T-helper 1 cell (primary cell): ENCODE measurements at regions not wholly inside any gene's neighbourhood (a gene's known extent, or its start where the extent isn't known, plus 50 kb on each side); places are given as distances from the start of the nearest gene placed in this dataset.
"Not testable (repeated sequence)": the region's sequence is repeated elsewhere in the genome, so short reads cannot be mapped to it uniquely, and the experiment has no call there.

Experiments
- DNase-seq, 5 donors: peaks; one replicate each; pipeline ENCODE4 v3.0.0-alpha.2; 2012 to 2020

- no peak for DNase-seq
Measured at GRCh38 chr4:179618966-179619365, 2176.7 kb upstream of the AGA start.

GRCh38 chr4:179624768-179625181 is 2182.5 kb upstream of the AGA start:
- no peak for DNase-seq

GRCh38 chr4:179625406-179625805 is 2183.2 kb upstream of the AGA start:
- no peak for DNase-seq

- no peak for DNase-seq
Measured at GRCh38 chr4:179626687-179627086, 2184.4 kb upstream of the AGA start.

GRCh38 chr4:179631321-179631720 is 2189.1 kb upstream of the AGA start:
- no peak for DNase-seq

GRCh38 chr4:179634862-179635261 is 2192.6 kb upstream of the AGA start:
- DNase-seq: no peak

GRCh38 chr4:179662522-179662921 is 2220.3 kb upstream of the AGA start:
- no peak for DNase-seq

GRCh38 chr4:179663641-179664429 is 2221.6 kb upstream of the AGA start:
- DNase-seq: no peak

GRCh38 chr4:179664430-179665027 is 2222.3 kb upstream of the AGA start:
- no peak for DNase-seq

- DNase-seq: no peak
Measured at GRCh38 chr4:179666226-179666625, 2224.0 kb upstream of the AGA start.

GRCh38 chr4:179671609-179672008 is 2229.4 kb upstream of the AGA start:
- no peak for DNase-seq

GRCh38 chr4:179678093-179678814 is 2236.0 kb upstream of the AGA start:
- no peak for DNase-seq

GRCh38 chr4:179683661-179684060 is 2241.4 kb upstream of the AGA start:
- DNase-seq: not testable (repeated sequence)

- no peak for DNase-seq
Measured at GRCh38 chr4:179692222-179692621, 2250.0 kb upstream of the AGA start.

- DNase-seq: no peak
Measured at GRCh38 chr4:179695175-179695574, 2252.9 kb upstream of the AGA start.

- no peak for DNase-seq
Measured at GRCh38 chr4:179698321-179698720, 2256.1 kb upstream of the AGA start.

- DNase-seq: no peak
Measured at GRCh38 chr4:179709961-179710624, 2267.9 kb upstream of the AGA start.

- no peak for DNase-seq
Measured at GRCh38 chr4:179719766-179720450, 2277.7 kb upstream of the AGA start.

GRCh38 chr4:179726491-179726890 is 2284.3 kb upstream of the AGA start:
- not testable (repeated sequence) for DNase-seq

- DNase-seq: no peak
Measured at GRCh38 chr4:179728305-179728704, 2286.1 kb upstream of the AGA start.

GRCh38 chr4:179736820-179737219 is 2294.6 kb upstream of the AGA start:
- not testable (repeated sequence) for DNase-seq

GRCh38 chr4:179738822-179739221 is 2296.6 kb upstream of the AGA start:
- DNase-seq: no peak
